ENCODE measurements at regions not wholly inside any gene's neighbourhood (a gene's known extent, or its start where the extent isn't known, plus 50 kb on each side); places are given as distances from the start of the nearest gene placed in this dataset.

- no peak overlapping the region for H3K4me3 ChIP-seq (ENCODE audit: low read depth, low read length)
- TF ChIP-seq CTCF (conservative IDR thresholded peaks at IDR 0.05; ENCODE audit: low read depth, low read length): no peak
- no peak for DNase-seq (ENCODE audit: low read depth)
Observed at GRCh38 chr1:105373681-105374080, 1624.0 kb downstream of the AMY1C start.

- no peak overlapping the region for H3K4me3 ChIP-seq (ENCODE audit: low read depth, low read length)
- TF ChIP-seq CTCF (conservative IDR thresholded peaks at IDR 0.05; ENCODE audit: low read depth, low read length): no peak
- no peak for DNase-seq (ENCODE audit: low read depth)
Observed at GRCh38 chr1:105386489-105386888, 1636.8 kb downstream of the AMY1C start.

GRCh38 chr1:105396001-105396400, 1646.3 kb downstream of the AMY1C start:
- TF ChIP-seq CTCF (conservative IDR thresholded peaks at IDR 0.05; ENCODE audit: low read depth, low read length): no peak
- no peak overlapping the region for H3K4me3 ChIP-seq (ENCODE audit: low read depth, low read length)
- DNase-seq (ENCODE audit: low read depth): no peak

DNA sequence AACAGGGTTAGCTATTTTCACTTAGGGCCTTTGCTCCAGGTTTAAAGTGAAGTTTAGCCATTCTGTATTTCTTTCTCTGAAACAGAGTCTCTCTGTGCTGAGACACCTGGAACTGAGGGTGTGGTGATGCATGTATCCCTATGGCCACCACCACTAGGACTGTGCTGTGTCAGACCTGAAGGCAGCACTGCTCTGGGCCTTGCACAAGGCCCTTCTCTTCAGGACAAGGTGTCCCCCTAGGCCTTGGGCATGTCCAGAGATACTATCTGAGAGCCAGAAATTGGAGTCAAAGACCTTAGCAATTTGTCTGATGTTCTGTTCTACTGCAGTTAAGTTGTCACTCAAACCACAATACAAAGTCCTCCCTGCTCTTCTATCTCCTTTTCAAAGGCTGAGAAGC, 1649.2 kb downstream of the AMY1C start:
- DNase-seq (ENCODE audit: low read depth): no peak
- H3K4me3 ChIP-seq (ENCODE audit: low read depth, low read length): no peak overlapping the region
- TF ChIP-seq CTCF (conservative IDR thresholded peaks at IDR 0.05; ENCODE audit: low read depth, low read length): no peak

DNA sequence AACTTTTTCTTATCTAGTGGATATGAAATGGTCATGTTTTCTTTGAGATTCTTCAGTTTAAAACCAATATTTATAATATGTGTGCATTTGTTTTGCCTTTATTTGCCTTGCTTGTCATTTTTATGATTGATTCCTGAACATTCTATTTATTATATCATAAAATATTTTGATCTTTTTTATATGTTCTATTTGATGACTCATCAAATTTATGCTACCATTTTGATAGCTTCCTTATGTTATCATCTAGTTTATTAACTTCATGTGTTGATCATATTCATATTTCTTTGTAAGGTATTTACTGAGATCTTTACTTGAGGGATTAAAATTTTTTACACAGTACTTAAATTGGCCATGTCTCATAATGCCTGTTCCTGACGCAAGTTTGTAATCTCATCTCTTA, 1650.0 kb downstream of the AMY1C start:
- no peak for TF ChIP-seq CTCF (conservative IDR thresholded peaks at IDR 0.05; ENCODE audit: low read depth, low read length)
- no peak overlapping the region for H3K4me3 ChIP-seq (ENCODE audit: low read depth, low read length)
- DNase-seq (ENCODE audit: low read depth): no peak

DNA sequence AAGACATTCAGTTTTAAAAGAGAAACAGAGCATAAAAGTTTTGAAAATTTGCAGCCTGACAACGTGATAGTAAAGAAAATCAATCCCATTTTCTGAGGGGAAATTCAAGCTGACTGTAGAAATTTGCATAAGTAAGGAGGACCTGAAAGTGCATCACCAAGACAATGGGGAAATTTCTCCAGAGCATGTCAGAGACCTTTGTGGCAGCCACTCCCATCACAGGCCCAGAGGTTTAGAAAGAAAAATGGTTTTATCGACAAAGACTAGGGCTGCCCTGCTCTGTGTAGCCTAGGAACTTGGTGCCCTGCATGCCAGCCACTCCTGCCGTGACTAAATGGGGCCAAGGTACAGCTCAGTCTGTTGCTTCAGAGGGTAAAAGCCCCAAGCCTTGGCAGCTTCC, 1640.2 kb upstream of the PRMT6 start:
- TF ChIP-seq CTCF (conservative IDR thresholded peaks at IDR 0.05; ENCODE audit: low read depth, low read length): no peak
- no peak overlapping the region for H3K4me3 ChIP-seq (ENCODE audit: low read depth, low read length)
- DNase-seq (ENCODE audit: low read depth): no peak

GRCh38 chr1:105419030-105419429, 1637.4 kb upstream of the PRMT6 start:
- no peak for DNase-seq (ENCODE audit: low read depth)

More at GRCh38 chr1:105419030-105419429, 1637.4 kb upstream of the PRMT6 start:
- TF ChIP-seq CTCF (conservative IDR thresholded peaks at IDR 0.05; ENCODE audit: low read depth, low read length): no peak
- no peak overlapping the region for H3K4me3 ChIP-seq (ENCODE audit: low read depth, low read length)
